ENCODE measurements at regions not wholly inside any gene's neighbourhood (a gene's known extent, or its start where the extent isn't known, plus 50 kb on each side); places are given as distances from the start of the nearest gene placed in this dataset.

- TF ChIP-seq, protein P1, sequence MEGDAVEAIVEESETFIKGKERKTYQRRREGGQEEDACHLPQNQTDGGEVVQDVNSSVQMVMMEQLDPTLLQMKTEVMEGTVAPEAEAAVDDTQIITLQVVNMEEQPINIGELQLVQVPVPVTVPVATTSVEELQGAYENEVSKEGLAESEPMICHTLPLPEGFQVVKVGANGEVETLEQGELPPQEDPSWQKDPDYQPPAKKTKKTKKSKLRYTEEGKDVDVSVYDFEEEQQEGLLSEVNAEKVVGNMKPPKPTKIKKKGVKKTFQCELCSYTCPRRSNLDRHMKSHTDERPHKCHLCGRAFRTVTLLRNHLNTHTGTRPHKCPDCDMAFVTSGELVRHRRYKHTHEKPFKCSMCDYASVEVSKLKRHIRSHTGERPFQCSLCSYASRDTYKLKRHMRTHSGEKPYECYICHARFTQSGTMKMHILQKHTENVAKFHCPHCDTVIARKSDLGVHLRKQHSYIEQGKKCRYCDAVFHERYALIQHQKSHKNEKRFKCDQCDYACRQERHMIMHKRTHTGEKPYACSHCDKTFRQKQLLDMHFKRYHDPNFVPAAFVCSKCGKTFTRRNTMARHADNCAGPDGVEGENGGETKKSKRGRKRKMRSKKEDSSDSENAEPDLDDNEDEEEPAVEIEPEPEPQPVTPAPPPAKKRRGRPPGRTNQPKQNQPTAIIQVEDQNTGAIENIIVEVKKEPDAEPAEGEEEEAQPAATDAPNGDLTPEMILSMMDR (IDR thresholded peaks at IDR 0.05), result no peak
- no peak for TF ChIP-seq ZFX (IDR thresholded peaks at IDR 0.05; ENCODE audit: borderline replicate concordance)
Observed at GRCh38 chr1:73499671-73500070, 698.3 kb downstream of the LRRIQ3 start.

All from 22Rv1 (cell line).